PC-3 (cell line): ENCODE measurements at regions not wholly inside any gene's neighbourhood (a gene's known extent, or its start where the extent isn't known, plus 50 kb on each side); places are given as distances from the start of the nearest gene placed in this dataset.

Source experiments
- CTCF ChIP-seq: fragments of 300-600 bp; sonication (generic); conservative IDR thresholded peaks from 2 replicates; pipeline ENCODE4 v1.5.1; 2017; ENCODE audit warnings: antibody characterized with exemption, low read depth, mild to moderate bottlenecking, low read length
- EZH2 ChIP-seq: fragments of 300-600 bp; sonication (generic); IDR thresholded peaks from one replicate; pipeline ENCODE4 v1.6.1; 2017; ENCODE audit warnings: antibody characterized with exemption, mild to moderate bottlenecking, low read length; ENCODE audit not compliant: unreplicated experiment

GRCh38 chr12:131499864-131500190 lies 211.1 kb upstream of the SFSWAP start:
- TF ChIP-seq CTCF: no peak
- TF ChIP-seq EZH2: no peak
